ENCODE measurements at regions not wholly inside any gene's neighbourhood (a gene's known extent, or its start where the extent isn't known, plus 50 kb on each side); places are given as distances from the start of the nearest gene placed in this dataset.

GRCh38 chr2:144583741-144584453, 64.0 kb upstream of the ZEB2 start:
- no peak overlapping the region for H3K27ac ChIP-seq
- no peak for TF ChIP-seq CTCF (IDR thresholded peaks at IDR 0.05)
- no peak for TF ChIP-seq POLR2A (IDR thresholded peaks at IDR 0.05)
- TF ChIP-seq POLR2AphosphoS5 (IDR thresholded peaks at IDR 0.05) = no peak
- no peak for TF ChIP-seq EP300 (IDR thresholded peaks at IDR 0.05)
- H3K9me3 ChIP-seq = no peaks in the 10 kb centered on the region
- no peak overlapping the region for H3K4me3 ChIP-seq
- ATAC-seq = peak; percentile 61
- WGBS, 2 donors (ENCODE audit: low coverage in 1 of 2) = 93 to 94% methylated on average over 3 to 4 of the region's 4 CpGs
- H3K36me3 ChIP-seq = no peaks in the 10 kb centered on the region
- H3K27me3 ChIP-seq = no peaks in the 10 kb centered on the region
- peaks cover 0 to 17% (median 0%) of the 10 kb centered on the region in 3 donors for H3K4me1 ChIP-seq

GRCh38 chr2:144583381-144583729, 63.4 kb upstream of the ZEB2 start:
- 73 to 87% methylated on average over 6 of the region's 6 CpGs for WGBS, 2 donors (ENCODE audit: low coverage in 1 of 2)
- Histone ChIP-seq H3K27ac (no peak overlapping the region), H3K4me1 (peaks cover 0 to 17% (median 0%) of the 10 kb centered on the region in 3 donors), H3K27me3 (no peaks in the 10 kb centered on the region), H3K4me3 (no peak overlapping the region), H3K9me3 (no peaks in the 10 kb centered on the region), H3K36me3 (no peaks in the 10 kb centered on the region)
- no peak for ATAC-seq
- TF ChIP-seq POLR2AphosphoS5 (IDR thresholded peaks at IDR 0.05) (no peak), EP300 (IDR thresholded peaks at IDR 0.05) (no peak), CTCF (IDR thresholded peaks at IDR 0.05) (no peak), POLR2A (IDR thresholded peaks at IDR 0.05) (no peak)

GRCh38 chr2:144582651-144583380, 62.9 kb upstream of the ZEB2 start:
- TF ChIP-seq POLR2AphosphoS5 (IDR thresholded peaks at IDR 0.05) (no peak), CTCF (IDR thresholded peaks at IDR 0.05) (no peak), EP300 (IDR thresholded peaks at IDR 0.05) (no peak), POLR2A (IDR thresholded peaks at IDR 0.05) (no peak)
- Histone ChIP-seq H3K36me3 (no peaks in the 10 kb centered on the region), H3K27me3 (no peaks in the 10 kb centered on the region), H3K4me3 (no peak overlapping the region), H3K4me1 (peaks cover 0 to 17% (median 0%) of the 10 kb centered on the region in 3 donors), H3K27ac (no peak overlapping the region), H3K9me3 (no peaks in the 10 kb centered on the region)
- WGBS, 2 donors (ENCODE audit: low coverage in 1 of 2) = 67 to 78% methylated on average over 3 to 4 of the region's 12 CpGs
- no peak for ATAC-seq

- Histone ChIP-seq H3K4me1 (peaks cover 0 to 17% (median 0%) of the 10 kb centered on the region in 3 donors), H3K9me3 (no peaks in the 10 kb centered on the region), H3K4me3 (no peak overlapping the region), H3K27ac (no peak overlapping the region), H3K27me3 (no peaks in the 10 kb centered on the region), H3K36me3 (no peaks in the 10 kb centered on the region)
- no peak for ATAC-seq
- TF ChIP-seq POLR2AphosphoS5 (IDR thresholded peaks at IDR 0.05) = no peak
- TF ChIP-seq EP300 (IDR thresholded peaks at IDR 0.05) = no peak
- WGBS, 2 donors (ENCODE audit: low coverage in 1 of 2) = 82 to 84% methylated on average over 4 of the region's 4 CpGs
Measured at GRCh38 chr2:144580521-144581161, 60.7 kb upstream of the ZEB2 start.

GRCh38 chr2:144579556-144579955, 59.6 kb upstream of the ZEB2 start:
- Histone ChIP-seq H3K9me3 (no peaks in the 10 kb centered on the region), H3K27ac (no peak overlapping the region), H3K4me1 (peaks cover 0 to 17% (median 0%) of the 10 kb centered on the region in 3 donors), H3K4me3 (no peak overlapping the region), H3K36me3 (no peaks in the 10 kb centered on the region), H3K27me3 (no peaks in the 10 kb centered on the region)
- 83 to 100% methylated on average over 3 to 4 of the region's 4 CpGs for WGBS, 2 donors (ENCODE audit: low coverage in 1 of 2)
- TF ChIP-seq CTCF (IDR thresholded peaks at IDR 0.05) (no peak), POLR2A (IDR thresholded peaks at IDR 0.05) (no peak), POLR2AphosphoS5 (IDR thresholded peaks at IDR 0.05) (no peak), EP300 (IDR thresholded peaks at IDR 0.05) (no peak)
- no peak for ATAC-seq
